Right lobe of liver (tissue), 6 donors: ENCODE measurements at regions not wholly inside any gene's neighbourhood (a gene's known extent, or its start where the extent isn't known, plus 50 kb on each side); places are given as distances from the start of the nearest gene placed in this dataset.
A peak's percentile ranks its signal among the peaks of the same experiment; 100 is the strongest.

Source experiments
- ATAC-seq, 4 donors: fragments of 200-7000 bp; cut with Tn5 transposase; one replicate each; pipeline ENCODE4 v1.9.1; 2020; ENCODE audit warnings: mild to moderate bottlenecking in 4 of 4, moderate library complexity in 4 of 4
- DNase-seq, 3 donors: peaks; one replicate each; pipeline ENCODE4 v3.0.0-alpha.2; 2020
- H3K27ac ChIP-seq, 3 donors: fragments of 200-600 bp; one replicate each; pipeline ENCODE4 v1.8.0; 2022
- H3K27me3 ChIP-seq, 2 donors: fragments of 200-600 bp; one replicate each; pipeline ENCODE4 v1.8.0; 2022
- H3K36me3 ChIP-seq, 4 donors: fragments of 200-600 bp; sonication (generic) in 1 of 4; one replicate each; pipeline versions ENCODE4 v1.5.1 to v1.8.0; 2017 to 2022; ENCODE audit warnings: control low read depth in 1 of 4
- H3K4me1 ChIP-seq, 4 donors: fragments of 200-600 bp; sonication (generic) in 1 of 4; one replicate each; pipeline versions ENCODE4 v1.5.1 to v1.8.0; 2017 to 2022; ENCODE audit warnings: control low read depth in 1 of 4
- H3K4me3 ChIP-seq, 3 donors: fragments of 200-600 bp; one replicate each; pipeline ENCODE4 v1.8.0; 2022
- H3K9me3 ChIP-seq, 4 donors: fragments of 200-600 bp; sonication (generic) in 1 of 4; one replicate each; pipeline versions ENCODE4 v1.5.1 to v1.8.0; 2017 to 2022; ENCODE audit warnings: control low read depth in 1 of 4
- CTCF ChIP-seq, 4 donors: fragments of 200-600 bp in 3 of 4; fragments of 450-650 bp in 1 of 4; IDR thresholded peaks; one replicate each; pipeline versions ENCODE4 v1.5.1 to v1.8.0; 2016 to 2022; ENCODE audit warnings: antibody characterized with exemption in 4 of 4, mild to moderate bottlenecking in 2 of 4
- POLR2A ChIP-seq: fragments of 450-650 bp; IDR thresholded peaks from one replicate; pipeline ENCODE4 v1.6.1; 2017; ENCODE audit warnings: antibody characterized with exemption, mild to moderate bottlenecking
- WGBS: methylation state at CpG from one replicate; pipeline ENCODE4 v1.1.6; 2018; ENCODE audit warnings: low coverage, low lambda C conversion rate; ENCODE audit not compliant: insufficient coverage; ENCODE audit errors: missing lambda C conversion rate; 5-methylcytosine and 5-hydroxymethylcytosine counted together
- intact Hi-C, 2 donors: fragments of 100-400 bp; cut with DNase I; formaldehyde crosslinking; loops; one replicate each; pipeline versions ENCODE4 v1.11.2 to v1.14.1; 2022
- donor health status: DM: no; HTN: yes; CAD: no.
- donor health status: DM: no; HTN: no; CAD: no.
- donor health status: DM: no; HTN: no; CAD: no.
- donor health status: DM: no; HTN: yes; CAD: no.
- donor health status: DM: no; HTN: yes; CAD: no.

DNA sequence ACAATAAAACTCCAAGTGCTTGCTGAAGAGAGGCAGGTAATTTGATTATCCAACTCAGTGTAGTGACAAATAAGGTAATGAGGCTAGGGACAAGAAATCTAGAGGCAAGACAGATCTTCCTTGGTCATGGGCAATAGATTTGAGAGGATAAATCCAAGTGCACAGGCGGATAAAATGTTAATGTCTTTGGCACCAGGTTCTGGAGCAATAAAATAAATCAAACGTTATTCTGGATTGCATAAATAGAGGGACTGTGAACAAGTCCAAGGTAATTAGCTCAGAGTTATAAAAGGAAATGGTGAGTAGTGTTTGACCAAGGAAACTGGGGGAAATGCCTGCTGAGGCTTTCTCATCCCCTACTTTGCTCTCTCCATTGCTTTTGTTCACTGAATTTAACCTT is 329.3 kb upstream of the PROX1 start:
- no peaks in the 10 kb centered on the region for H3K27me3 ChIP-seq
- WGBS, result 45% methylated on average over 2 of the region's 2 CpGs
- no peaks in the 10 kb centered on the region for H3K36me3 ChIP-seq
- TF ChIP-seq CTCF (IDR thresholded peaks at IDR 0.05) (no peak), POLR2A (no peak)
- no peaks in the 10 kb centered on the region for H3K4me1 ChIP-seq
- no peak overlapping the region for H3K27ac ChIP-seq
- intact Hi-C loops, result no loop called here
- no peak for DNase-seq
- H3K9me3 ChIP-seq, result no peaks in the 10 kb centered on the region
- no peak for ATAC-seq
- H3K4me3 ChIP-seq, result no peak overlapping the region

- no peak overlapping the region for H3K4me3 ChIP-seq
- no peaks in the 10 kb centered on the region for H3K9me3 ChIP-seq
- no peaks in the 10 kb centered on the region for H3K4me1 ChIP-seq
- DNase-seq (no peak), ATAC-seq (no peak)
- TF ChIP-seq CTCF (IDR thresholded peaks at IDR 0.05) (no peak), POLR2A (no peak)
- no peaks in the 10 kb centered on the region for H3K36me3 ChIP-seq
- H3K27ac ChIP-seq, result no peak overlapping the region
- intact Hi-C loops, result no loop called here
- WGBS, result 73% methylated on average over 8 of the region's 8 CpGs
- no peaks in the 10 kb centered on the region for H3K27me3 ChIP-seq
Measured at GRCh38 chr1:213659580-213660547, 327.9 kb upstream of the PROX1 start.

DNA sequence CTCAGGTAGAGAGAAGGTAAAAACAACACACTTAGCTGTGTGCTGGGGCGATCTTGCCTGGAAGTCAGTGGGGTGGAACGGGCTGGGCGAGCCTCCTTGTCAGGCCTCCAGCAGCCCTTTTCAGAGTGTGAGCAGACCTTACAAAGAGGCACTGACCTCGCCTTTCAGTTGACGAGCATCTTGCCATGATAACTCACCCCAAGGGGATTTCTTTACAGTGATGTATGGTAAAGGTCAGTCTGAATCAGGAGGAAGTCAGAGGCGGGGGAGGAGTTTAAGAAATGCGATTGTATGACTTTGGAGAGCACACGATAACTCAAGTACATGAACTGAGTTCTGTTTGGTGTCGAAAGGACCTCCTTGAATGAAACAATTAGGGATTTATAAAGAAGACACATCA is 326.5 kb upstream of the PROX1 start:
- intact Hi-C loops, result no loop called here
- H3K4me1 ChIP-seq, result peaks cover 0 to under 1% (median 0%) of the 10 kb centered on the region in 4 donors
- no peak overlapping the region for H3K4me3 ChIP-seq
- WGBS, result 67% methylated on average over 7 of the region's 9 CpGs
- TF ChIP-seq POLR2A (no peak), CTCF (IDR thresholded peaks at IDR 0.05) (no peak)
- ATAC-seq (no peak), DNase-seq (no peak)
- no peaks in the 10 kb centered on the region for H3K27me3 ChIP-seq
- H3K36me3 ChIP-seq, result no peaks in the 10 kb centered on the region
- H3K9me3 ChIP-seq, result no peaks in the 10 kb centered on the region
- no peak overlapping the region for H3K27ac ChIP-seq

DNA sequence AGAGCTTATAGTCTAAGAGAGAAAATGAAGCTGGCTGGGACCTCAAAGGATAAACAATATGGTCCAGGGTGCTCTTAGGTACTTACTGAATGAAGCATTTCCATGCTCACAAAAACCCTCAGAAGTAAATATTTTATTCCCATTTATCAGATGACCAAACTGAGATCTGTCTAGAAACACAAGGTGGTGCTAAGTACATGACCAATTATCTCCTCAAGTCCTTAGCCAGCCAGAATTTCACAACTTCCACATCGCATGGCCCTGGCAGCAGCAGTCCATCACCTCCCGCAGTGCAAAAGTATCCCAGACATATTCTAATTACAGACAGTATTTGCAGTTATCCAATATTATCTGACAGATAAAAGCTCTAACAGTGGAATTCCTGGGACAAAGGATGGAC is 321.7 kb upstream of the PROX1 start:
- Histone ChIP-seq H3K9me3 (no peaks in the 10 kb centered on the region), H3K27me3 (no peaks in the 10 kb centered on the region), H3K36me3 (no peaks in the 10 kb centered on the region), H3K4me1 (peaks cover 0 to 6% (median 0%) of the 10 kb centered on the region in 4 donors), H3K4me3 (no peak overlapping the region), H3K27ac (no peak overlapping the region)
- DNase-seq (no peak), ATAC-seq (peak; percentile 75 to 84 (median 78))
- intact Hi-C loops, result no loop called here
- WGBS, result 11% methylated on average over 2 of the region's 2 CpGs
- TF ChIP-seq CTCF (IDR thresholded peaks at IDR 0.05) (peak; percentile 14 to 42 (median 37)), POLR2A (no peak)
